ENCODE measurements at regions not wholly inside any gene's neighbourhood (a gene's known extent, or its start where the extent isn't known, plus 50 kb on each side); places are given as distances from the start of the nearest gene placed in this dataset.

DNA sequence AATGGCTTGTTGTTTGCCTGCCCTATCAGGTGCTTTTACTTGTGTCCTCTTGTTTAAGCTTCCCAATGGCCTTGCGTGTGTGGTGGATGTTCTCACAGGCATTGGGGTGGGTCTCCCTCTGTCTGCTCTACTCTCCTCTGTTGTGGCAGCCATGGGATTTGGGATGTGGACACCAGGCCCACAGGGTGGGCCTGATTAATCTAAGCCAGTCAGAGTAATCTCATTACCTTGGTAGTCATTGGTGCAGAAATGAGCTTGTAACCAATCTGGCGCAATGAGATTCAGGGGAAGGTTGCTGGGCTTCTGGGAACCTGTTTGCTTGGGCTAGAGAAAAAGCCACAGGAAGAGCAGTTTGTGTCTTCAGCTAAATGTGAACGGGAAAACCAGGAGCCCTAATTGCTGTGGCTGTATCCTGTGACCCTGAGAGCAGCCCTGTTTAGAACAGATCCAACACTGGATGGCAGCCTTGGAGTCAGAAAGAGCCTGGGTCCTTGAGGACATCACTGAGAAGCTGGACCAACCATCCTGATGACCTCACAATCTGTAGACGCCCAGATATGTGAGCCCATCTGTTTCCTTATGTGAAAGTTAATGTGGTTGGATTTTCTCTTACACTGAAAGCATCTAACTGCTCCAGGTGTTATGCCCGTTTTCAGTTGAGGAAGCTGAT, 157.3 kb upstream of the UBE2E1 start:
- ChIA-PET SMC1A (ENCODE audit: uncharacterized antibody, unreplicated experiment) (interaction anchor here (0.7 to 5.3 kb wide), 37 partner anchors 8 to 302 kb away, joined by 3 to 35 read pairs (median 4); no protein-coding TSS in a partner anchor), RAD21 (ENCODE audit: unreplicated experiment) (interaction anchor here (1.0 to 3.1 kb wide), 12 partner anchors 9 to 206 kb away, joined by 3 to 27 read pairs (median 7); no protein-coding TSS in a partner anchor), CTCF (interaction anchor here (0.6 to 2.0 kb wide), 10 partner anchors 10 to 218 kb away, joined by 3 to 15 read pairs (median 4); no protein-coding TSS in a partner anchor), POLR2A (interaction anchor here (0.6 to 1.3 kb wide), 9 partner anchors 14 to 485 kb away, joined by 3 to 5 read pairs (median 3); partner anchors contain the start of genes NKIRAS1 and RPL15)
- Histone ChIP-seq H4K20me1 (ENCODE audit: control insufficient read depth, insufficient read depth) (no peaks in the 10 kb centered on the region), H3K4me2 (ENCODE audit: control insufficient read depth, insufficient read depth) (no peak overlapping the region), H3K9ac (ENCODE audit: control insufficient read depth, insufficient read depth, low read length) (no peak overlapping the region), H3K36me3 (ENCODE audit: control insufficient read depth in 2 of 2, insufficient read depth in 2 of 2, low read length in 1 of 2) (no peaks in the 10 kb centered on the region), H3K4me3 (no peak overlapping the region), H3K79me2 (ENCODE audit: control insufficient read depth, insufficient read depth, low read length) (no peaks in the 10 kb centered on the region), H3K9me3 (replicated peaks; ENCODE audit: control insufficient read depth, insufficient read depth, low read length) (no peaks in the 10 kb centered on the region), H3K27ac (ENCODE audit: control insufficient read depth, insufficient read depth) (no peak overlapping the region), H2AFZ (ENCODE audit: control insufficient read depth, low read depth, low read length) (no peak overlapping the region), H3K27me3 (replicated peaks in 1 of 2; ENCODE audit: control insufficient read depth in 2 of 2, insufficient read depth in 2 of 2, low read length in 1 of 2) (no peaks in the 10 kb centered on the region), H3K4me1 (ENCODE audit: control insufficient read depth, insufficient read depth, low read length) (peaks cover 26% of the 10 kb centered on the region)
- in situ Hi-C loops (cut with MboI) (no loop called here), intact Hi-C loops (cut with micrococcal nuclease; ENCODE audit: unreplicated experiment) (no loop called here)
- WGBS (ENCODE audit: insufficient coverage, insufficient replicate concordance, low lambda C conversion rate, missing lambda C conversion rate): 47% methylated on average over 5 of the region's 5 CpGs
- BruUV-seq (replicated peaks): no TSS peak
- DNase-seq (ENCODE audit: low read depth, low spot score) (no peak), FAIRE-seq (no peak), ATAC-seq (peak; percentile 20)
- TF ChIP-seq BCL11A (IDR thresholded peaks at IDR 0.05; ENCODE audit: low read depth, low read length) (no peak), DPF2 (IDR thresholded peaks at IDR 0.05) (no peak), SIN3A (IDR thresholded peaks at IDR 0.05; ENCODE audit: low read depth, low read length) (no peak), HCFC1 (IDR thresholded peaks at IDR 0.05; ENCODE audit: low read length) (no peak), RAD21 (IDR thresholded peaks at IDR 0.05; ENCODE audit: insufficient read depth, low read depth, low read length) (peak; percentile 43; the same call in 1 of the 2 replicates), BRCA1 (IDR thresholded peaks at IDR 0.05; ENCODE audit: low read depth, low read length) (no peak), CTCF (IDR thresholded peaks at IDR 0.05 in 2 of 3, conservative IDR thresholded peaks at IDR 0.05 in 1 of 3; ENCODE audit: control insufficient read depth in 2 of 3, extremely low read depth in 1 of 3, insufficient read depth in 1 of 3, low read depth in 3 of 3, low read length in 3 of 3) (peak in 1 of 3 experiments; percentile 7; a peak in 1 of 6 replicates), ZSCAN29 (IDR thresholded peaks at IDR 0.05) (no peak), HDGF (IDR thresholded peaks at IDR 0.05) (no peak), KDM1A (IDR thresholded peaks at IDR 0.05; ENCODE audit: borderline replicate concordance) (no peak), RB1 (IDR thresholded peaks at IDR 0.05; ENCODE audit: borderline replicate concordance) (no peak), TAF1 (IDR thresholded peaks at IDR 0.05; ENCODE audit: borderline replicate concordance, low read depth, low read length) (no peak), NR2C2 (IDR thresholded peaks at IDR 0.05; ENCODE audit: borderline replicate concordance, control insufficient read depth, insufficient read length, low read depth) (no peak), YBX1 (IDR thresholded peaks at IDR 0.05) (no peak), POLR2AphosphoS5 (IDR thresholded peaks at IDR 0.05; ENCODE audit: low read length) (no peak), ZNF24 (IDR thresholded peaks at IDR 0.05) (no peak), EED (IDR thresholded peaks at IDR 0.05; ENCODE audit: low read depth) (0 out of 2 replicates have a peak, but pooled peaks have one; percentile 19), MTA2 (IDR thresholded peaks at IDR 0.05; ENCODE audit: low read depth) (no peak)
- TF ChIP-seq, protein P1, sequence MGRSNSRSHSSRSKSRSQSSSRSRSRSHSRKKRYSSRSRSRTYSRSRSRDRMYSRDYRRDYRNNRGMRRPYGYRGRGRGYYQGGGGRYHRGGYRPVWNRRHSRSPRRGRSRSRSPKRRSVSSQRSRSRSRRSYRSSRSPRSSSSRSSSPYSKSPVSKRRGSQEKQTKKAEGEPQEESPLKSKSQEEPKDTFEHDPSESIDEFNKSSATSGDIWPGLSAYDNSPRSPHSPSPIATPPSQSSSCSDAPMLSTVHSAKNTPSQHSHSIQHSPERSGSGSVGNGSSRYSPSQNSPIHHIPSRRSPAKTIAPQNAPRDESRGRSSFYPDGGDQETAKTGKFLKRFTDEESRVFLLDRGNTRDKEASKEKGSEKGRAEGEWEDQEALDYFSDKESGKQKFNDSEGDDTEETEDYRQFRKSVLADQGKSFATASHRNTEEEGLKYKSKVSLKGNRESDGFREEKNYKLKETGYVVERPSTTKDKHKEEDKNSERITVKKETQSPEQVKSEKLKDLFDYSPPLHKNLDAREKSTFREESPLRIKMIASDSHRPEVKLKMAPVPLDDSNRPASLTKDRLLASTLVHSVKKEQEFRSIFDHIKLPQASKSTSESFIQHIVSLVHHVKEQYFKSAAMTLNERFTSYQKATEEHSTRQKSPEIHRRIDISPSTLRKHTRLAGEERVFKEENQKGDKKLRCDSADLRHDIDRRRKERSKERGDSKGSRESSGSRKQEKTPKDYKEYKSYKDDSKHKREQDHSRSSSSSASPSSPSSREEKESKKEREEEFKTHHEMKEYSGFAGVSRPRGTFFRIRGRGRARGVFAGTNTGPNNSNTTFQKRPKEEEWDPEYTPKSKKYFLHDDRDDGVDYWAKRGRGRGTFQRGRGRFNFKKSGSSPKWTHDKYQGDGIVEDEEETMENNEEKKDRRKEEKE (IDR thresholded peaks at IDR 0.05): no peak
- TF ChIP-seq, protein P2, sequence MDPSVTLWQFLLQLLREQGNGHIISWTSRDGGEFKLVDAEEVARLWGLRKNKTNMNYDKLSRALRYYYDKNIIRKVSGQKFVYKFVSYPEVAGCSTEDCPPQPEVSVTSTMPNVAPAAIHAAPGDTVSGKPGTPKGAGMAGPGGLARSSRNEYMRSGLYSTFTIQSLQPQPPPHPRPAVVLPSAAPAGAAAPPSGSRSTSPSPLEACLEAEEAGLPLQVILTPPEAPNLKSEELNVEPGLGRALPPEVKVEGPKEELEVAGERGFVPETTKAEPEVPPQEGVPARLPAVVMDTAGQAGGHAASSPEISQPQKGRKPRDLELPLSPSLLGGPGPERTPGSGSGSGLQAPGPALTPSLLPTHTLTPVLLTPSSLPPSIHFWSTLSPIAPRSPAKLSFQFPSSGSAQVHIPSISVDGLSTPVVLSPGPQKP (IDR thresholded peaks at IDR 0.05; ENCODE audit: low read depth, low read length): no peak
